Gastrocnemius medialis (tissue), 4 donors: ENCODE measurements at regions not wholly inside any gene's neighbourhood (a gene's known extent, or its start where the extent isn't known, plus 50 kb on each side); places are given as distances from the start of the nearest gene placed in this dataset.

ENCODE experiments used
- CTCF ChIP-seq, 5 experiments: fragments of 450-650 bp in 3 of 5; fragments of 200-600 bp in 2 of 5; sonication (generic) in 2 of 5; IDR thresholded peaks in 4 of 5; conservative IDR thresholded peaks in 1 of 5; 1 replicate in 4 of 5; 2 replicates in 1 of 5; pipeline ENCODE4 v1.5.1; 2016 to 2019; ENCODE audit warnings: antibody characterized with exemption in 5 of 5, mild to moderate bottlenecking in 3 of 5, moderate library complexity in 3 of 5
- POLR2A ChIP-seq, 2 donors: fragments of 450-650 bp; IDR thresholded peaks; one replicate each; pipeline ENCODE4 v1.6.1; 2017; ENCODE audit warnings: antibody characterized with exemption in 2 of 2, mild to moderate bottlenecking in 2 of 2, moderate library complexity in 2 of 2

GRCh38 chr3:74338998-74339397, 275.5 kb downstream of the CNTN3 start:
- TF ChIP-seq POLR2A (IDR thresholded peaks at IDR 0.05) (no peak), CTCF (IDR thresholded peaks at IDR 0.05 in 4 of 5, conservative IDR thresholded peaks at IDR 0.05 in 1 of 5) (no peak)
